ENCODE measurements at regions not wholly inside any gene's neighbourhood (a gene's known extent, or its start where the extent isn't known, plus 50 kb on each side); places are given as distances from the start of the nearest gene placed in this dataset.
"Not testable (repeated sequence)": the region's sequence is repeated elsewhere in the genome, so short reads cannot be mapped to it uniquely, and the experiment has no call there.

GRCh38 chr4:152185786-152186550 is 349.9 kb downstream of the FBXW7 start:
- H3K36me3 ChIP-seq: no peaks in the 10 kb centered on the region
- no peaks in the 10 kb centered on the region for H3K9me3 ChIP-seq
- DNase-seq: no peak
- no peak overlapping the region for H3K27ac ChIP-seq
- TF ChIP-seq CTCF (IDR thresholded peaks at IDR 0.05): no peak
- intact Hi-C loops (cut with DNase I; ENCODE audit: low total_unique reads): no loop called here
- H3K4me1 ChIP-seq: no peaks in the 10 kb centered on the region
- no peaks in the 10 kb centered on the region for H3K27me3 ChIP-seq
- H3K4me3 ChIP-seq: no peak overlapping the region

GRCh38 chr4:152181150-152181549 is 354.7 kb downstream of the FBXW7 start:
- no peaks in the 10 kb centered on the region for H3K36me3 ChIP-seq
- H3K4me1 ChIP-seq: no peaks in the 10 kb centered on the region
- DNase-seq: no peak
- H3K9me3 ChIP-seq: no peaks in the 10 kb centered on the region
- H3K27ac ChIP-seq: no peak overlapping the region
- intact Hi-C loops (cut with DNase I; ENCODE audit: low total_unique reads): no loop called here
- H3K4me3 ChIP-seq: no peak overlapping the region
- no peaks in the 10 kb centered on the region for H3K27me3 ChIP-seq
- TF ChIP-seq CTCF (IDR thresholded peaks at IDR 0.05): no peak

- intact Hi-C loops (cut with DNase I; ENCODE audit: low total_unique reads): no loop called here
- TF ChIP-seq CTCF (IDR thresholded peaks at IDR 0.05): no peak
- H3K27me3 ChIP-seq: no peaks in the 10 kb centered on the region
Observed at GRCh38 chr4:152180369-152180768, 355.5 kb downstream of the FBXW7 start.

GRCh38 chr4:152177538-152177937 is 358.4 kb downstream of the FBXW7 start:
- H3K9me3 ChIP-seq; H3K4me3 ChIP-seq; DNase-seq; H3K27me3 ChIP-seq; H3K27ac ChIP-seq; intact Hi-C loops (cut with DNase I; ENCODE audit: low total_unique reads); H3K36me3 ChIP-seq; H3K4me1 ChIP-seq: not testable (repeated sequence)

More at GRCh38 chr4:152180369-152180768, 355.5 kb downstream of the FBXW7 start:
- Histone ChIP-seq H3K4me3 (no peak overlapping the region), H3K36me3 (no peaks in the 10 kb centered on the region), H3K9me3 (no peaks in the 10 kb centered on the region), H3K27ac (no peak overlapping the region), H3K4me1 (no peaks in the 10 kb centered on the region)
- no peak for DNase-seq

- H3K9me3 ChIP-seq: no peaks in the 10 kb centered on the region
- no peak overlapping the region for H3K4me3 ChIP-seq
- no peaks in the 10 kb centered on the region for H3K4me1 ChIP-seq
- no peak overlapping the region for H3K27ac ChIP-seq
- no peaks in the 10 kb centered on the region for H3K36me3 ChIP-seq
- TF ChIP-seq CTCF (IDR thresholded peaks at IDR 0.05): no peak
- intact Hi-C loops (cut with DNase I; ENCODE audit: low total_unique reads): no loop called here
- no peaks in the 10 kb centered on the region for H3K27me3 ChIP-seq
- no peak for DNase-seq
Observed at GRCh38 chr4:152176627-152177214, 359.2 kb downstream of the FBXW7 start.

- intact Hi-C loops (cut with DNase I; ENCODE audit: low total_unique reads): no loop called here
- TF ChIP-seq CTCF (IDR thresholded peaks at IDR 0.05): no peak
- DNase-seq: no peak
- no peak overlapping the region for H3K27ac ChIP-seq
- H3K9me3 ChIP-seq: no peaks in the 10 kb centered on the region
- no peak overlapping the region for H3K4me3 ChIP-seq
- H3K27me3 ChIP-seq: no peaks in the 10 kb centered on the region
- H3K36me3 ChIP-seq: no peaks in the 10 kb centered on the region
- no peaks in the 10 kb centered on the region for H3K4me1 ChIP-seq
Observed at GRCh38 chr4:152175586-152175985, 360.3 kb downstream of the FBXW7 start.
